Endothelial cell of umbilical vein (primary cell): ENCODE measurements at regions not wholly inside any gene's neighbourhood (a gene's known extent, or its start where the extent isn't known, plus 50 kb on each side); places are given as distances from the start of the nearest gene placed in this dataset.

ENCODE experiments used
- BruUV-seq: library from RNA; stranded (reverse); fragments of 400-500 nt; replicated peaks from 2 replicates; lab custom pipeline; 2021; lab: Mats Ljungman, UMichigan
- CTCF ChIA-PET: fragments of 300-600, 350-600 bp; sonication (Branson Sonifier 250); formaldehyde crosslinking; loops from one replicate; lab custom pipeline; 2021; ENCODE audit warnings: antibody characterized with exemption, inconsistent platforms; lab: Charles Lee
- POLR2A ChIA-PET: fragments of 300-600, 350-600 bp; sonication (Branson Sonifier 250); formaldehyde crosslinking; loops from one replicate; lab custom pipeline; 2021; ENCODE audit warnings: antibody characterized with exemption, inconsistent platforms; lab: Charles Lee
- DNase-seq: peaks from one replicate; pipeline ENCODE4 v3.0.0-alpha.2; 2011; ENCODE audit warnings: low read depth, low spot score
- FAIRE-seq: peaks from 2 replicates; lab custom pipeline; 2011; peaks lifted over from hg19 to GRCh38; lab: Jason Lieb, UNC
- H2AFZ ChIP-seq: 2 replicates; pipeline ENCODE4 v1.6.0; 2012; ENCODE audit warnings: low read depth, low read length, control low read depth, inconsistent platforms
- H3K27ac ChIP-seq: 2 replicates; pipeline ENCODE4 v1.5.1; 2011; ENCODE audit warnings: low read depth, mild to moderate bottlenecking, control low read depth, low read length, moderate library complexity; ENCODE audit not compliant: insufficient read depth
- H3K27me3 ChIP-seq, 2 experiments: 2 replicates each; pipeline versions ENCODE4 v1.6.0 to v1.6.1; 2011; ENCODE audit warnings: low read length in 2 of 2, mixed read lengths in 1 of 2; ENCODE audit not compliant: control insufficient read depth in 2 of 2, insufficient read depth in 2 of 2
- H3K36me3 ChIP-seq, 2 experiments: 2 replicates in 1 of 2; 3 replicates in 1 of 2; pipeline ENCODE4 v1.5.1; 2011; ENCODE audit warnings: low read length in 2 of 2, mild to moderate bottlenecking in 1 of 2, moderate library complexity in 1 of 2; ENCODE audit not compliant: control insufficient read depth in 2 of 2, insufficient read depth in 2 of 2; ENCODE audit errors: extremely low read depth in 1 of 2
- H3K4me1 ChIP-seq: 3 replicates; pipeline ENCODE4 v1.5.1; 2011; ENCODE audit warnings: mild to moderate bottlenecking, low read length; ENCODE audit not compliant: control insufficient read depth, insufficient read depth; ENCODE audit errors: extremely low read depth
- H3K4me2 ChIP-seq: 2 replicates; pipeline ENCODE4 v1.6.1; 2011; ENCODE audit warnings: low read length, control low read depth, mixed read lengths; ENCODE audit not compliant: insufficient read depth
- H3K4me3 ChIP-seq, 3 experiments: fragments of 200-600 bp in 1 of 3; sonication (generic), shearing (Covaris generic) in 1 of 3; replicated peaks in 1 of 3; 2 replicates each; pipeline ENCODE4 v1.5.1; 2011 to 2016; ENCODE audit warnings: control low read depth in 3 of 3, low read length in 3 of 3, mild to moderate bottlenecking in 2 of 3, inconsistent platforms in 1 of 3, low read depth in 1 of 3, moderate library complexity in 1 of 3; ENCODE audit not compliant: insufficient read depth in 1 of 3
- H3K79me2 ChIP-seq: 2 replicates; pipeline ENCODE4 v1.6.0; 2012; ENCODE audit warnings: low read length, inconsistent platforms; ENCODE audit not compliant: control insufficient read depth, insufficient read depth
- H3K9ac ChIP-seq: replicated peaks from 2 replicates; pipeline ENCODE3; 2011; ENCODE audit warnings: low read length, control low read depth; ENCODE audit not compliant: insufficient read depth; ENCODE audit errors: extremely low read depth
- H3K9me1 ChIP-seq: replicated peaks from 3 replicates; pipeline ENCODE4 v1.6.0; 2011; ENCODE audit warnings: mild to moderate bottlenecking, low read length; ENCODE audit not compliant: control insufficient read depth, insufficient read depth; ENCODE audit errors: extremely low read depth
- H3K9me3 ChIP-seq: replicated peaks from 2 replicates; pipeline ENCODE4 v1.5.1; 2012; ENCODE audit warnings: low read length, inconsistent platforms; ENCODE audit not compliant: control insufficient read depth, insufficient read depth
- H4K20me1 ChIP-seq: replicated peaks from 2 replicates; pipeline ENCODE3; 2011; ENCODE audit warnings: mild to moderate bottlenecking, low read length; ENCODE audit not compliant: control insufficient read depth, insufficient read depth; ENCODE audit errors: extremely low read depth
- CTCF ChIP-seq, 2 donors: IDR thresholded peaks; 1 replicate in 1 of 2; 2 replicates in 1 of 2; pipeline ENCODE4 v1.5.1; 2011; ENCODE audit warnings: low read length in 2 of 2, mild to moderate bottlenecking in 2 of 2, moderate library complexity in 2 of 2, control low read depth in 1 of 2, inconsistent platforms in 1 of 2, low read depth in 1 of 2; ENCODE audit not compliant: insufficient read depth in 1 of 2; ENCODE audit errors: extremely low read depth in 1 of 2
- EZH2 ChIP-seq: IDR thresholded peaks from 2 replicates; pipeline ENCODE4 v1.6.1; 2012; ENCODE audit warnings: borderline replicate concordance, low read depth, mild to moderate bottlenecking, moderate library complexity, low read length, inconsistent platforms; ENCODE audit not compliant: severe bottlenecking
- FOS ChIP-seq: IDR thresholded peaks from 2 replicates; pipeline ENCODE4 v1.6.1; 2011; ENCODE audit warnings: mild to moderate bottlenecking, low read length, moderate library complexity, borderline replicate concordance; ENCODE audit not compliant: insufficient read depth
- GATA2 ChIP-seq: IDR thresholded peaks from 2 replicates; pipeline ENCODE4 v1.7.0; 2011; ENCODE audit warnings: low read depth, mild to moderate bottlenecking, moderate library complexity, mixed read lengths, low read length; ENCODE audit not compliant: insufficient read length, insufficient read depth
- JUN ChIP-seq: IDR thresholded peaks from 2 replicates; pipeline ENCODE4 v1.6.1; 2011; ENCODE audit warnings: borderline replicate concordance, low read depth; ENCODE audit not compliant: insufficient read length, insufficient read depth
- MAX ChIP-seq: IDR thresholded peaks from 2 replicates; pipeline ENCODE4 v1.6.1; 2011; ENCODE audit not compliant: insufficient read depth, insufficient read length
- MYC ChIP-seq: IDR thresholded peaks from one replicate; pipeline ENCODE4 v1.6.1; 2011; ENCODE audit warnings: mild to moderate bottlenecking, low read depth, low read length
- POLR2A ChIP-seq: IDR thresholded peaks from 2 replicates; pipeline ENCODE4 v1.6.1; 2012; ENCODE audit warnings: low read depth, mild to moderate bottlenecking, control low read depth, low read length
- POLR2AphosphoS5 ChIP-seq: IDR thresholded peaks from 2 replicates; pipeline ENCODE4 v1.6.1; 2012; ENCODE audit warnings: low read depth, mild to moderate bottlenecking, control low read depth, low read length, moderate library complexity; ENCODE audit not compliant: insufficient read depth
- dilution Hi-C: fragments of 300-500 bp; cut with MboI; formaldehyde crosslinking; loops from one replicate; pipeline ENCODE4 v1.15.0; 2019; ENCODE audit warnings: low sequenced_read_pairs; ENCODE audit not compliant: extremely low pct_ligation_motif_present
- intact Hi-C: fragments of 100-400 bp; cut with micrococcal nuclease; formaldehyde crosslinking; loops from one replicate; pipeline ENCODE4 v1.10.0; 2022

GRCh38 chr14:56386024-56386423 lies 193.6 kb upstream of the TMEM260 start:
- no peaks in the 10 kb centered on the region for H3K9me1 ChIP-seq
- H3K4me1 ChIP-seq, result no peaks in the 10 kb centered on the region
- BruUV-seq, result no TSS peak
- H3K27me3 ChIP-seq, result no peaks in the 10 kb centered on the region
- no peaks in the 10 kb centered on the region for H3K36me3 ChIP-seq
- H3K79me2 ChIP-seq, result no peaks in the 10 kb centered on the region
- H3K9me3 ChIP-seq, result no peaks in the 10 kb centered on the region
- H3K27ac ChIP-seq, result no peak overlapping the region
- intact Hi-C loops, result no loop called here
- H3K4me3 ChIP-seq, result no peak overlapping the region
- ChIA-PET CTCF (no interaction called here), POLR2A (no interaction called here)
- H2AFZ ChIP-seq, result no peak overlapping the region
- dilution Hi-C loops, result no loop called here
- no peak overlapping the region for H3K9ac ChIP-seq
- DNase-seq, result no peak
- TF ChIP-seq CTCF (IDR thresholded peaks at IDR 0.05; ENCODE audit: extremely low read depth in 1 of 2, insufficient read depth in 1 of 2, low read depth in 1 of 2, low read length in 2 of 2) (no peak), EZH2 (no peak), JUN (no peak)
- H4K20me1 ChIP-seq, result no peaks in the 10 kb centered on the region
- no peak for FAIRE-seq
- no peak overlapping the region for H3K4me2 ChIP-seq

GRCh38 chr14:56390859-56391258 lies 188.7 kb upstream of the TMEM260 start:
- no peak overlapping the region for H3K9ac ChIP-seq
- DNase-seq (no peak), FAIRE-seq (peak; percentile 42)
- H3K36me3 ChIP-seq, result no peaks in the 10 kb centered on the region
- H3K9me3 ChIP-seq, result no peaks in the 10 kb centered on the region
- no peak overlapping the region for H3K4me2 ChIP-seq
- no TSS peak for BruUV-seq
- ChIA-PET POLR2A (no interaction called here), CTCF (interaction anchor here (1.2 to 2.5 kb wide), 7 partner anchors 9 to 83 kb away, joined by 3 to 9 read pairs (median 5); no protein-coding TSS in a partner anchor)
- H3K9me1 ChIP-seq, result no peaks in the 10 kb centered on the region
- H3K27ac ChIP-seq, result no peak overlapping the region
- no peaks in the 10 kb centered on the region for H3K79me2 ChIP-seq
- H2AFZ ChIP-seq, result no peak overlapping the region
- intact Hi-C loops, result no loop called here
- H3K27me3 ChIP-seq, result no peaks in the 10 kb centered on the region
- no peak for TF ChIP-seq GATA2
- TF ChIP-seq MYC, result no peak
- no peak for TF ChIP-seq FOS
- TF ChIP-seq EZH2, result no peak
- no peak for TF ChIP-seq JUN
- no peak for TF ChIP-seq POLR2A
- no peak for TF ChIP-seq CTCF (IDR thresholded peaks at IDR 0.05; ENCODE audit: extremely low read depth in 1 of 2, insufficient read depth in 1 of 2, low read depth in 1 of 2, low read length in 2 of 2)
- no peak for TF ChIP-seq MAX
- TF ChIP-seq POLR2AphosphoS5, result no peak
- H3K4me3 ChIP-seq, result no peak overlapping the region
- H3K4me1 ChIP-seq, result no peaks in the 10 kb centered on the region
- dilution Hi-C loops, result no loop called here
- no peaks in the 10 kb centered on the region for H4K20me1 ChIP-seq
